ENCODE measurements at regions not wholly inside any gene's neighbourhood (a gene's known extent, or its start where the extent isn't known, plus 50 kb on each side); places are given as distances from the start of the nearest gene placed in this dataset.

DNA sequence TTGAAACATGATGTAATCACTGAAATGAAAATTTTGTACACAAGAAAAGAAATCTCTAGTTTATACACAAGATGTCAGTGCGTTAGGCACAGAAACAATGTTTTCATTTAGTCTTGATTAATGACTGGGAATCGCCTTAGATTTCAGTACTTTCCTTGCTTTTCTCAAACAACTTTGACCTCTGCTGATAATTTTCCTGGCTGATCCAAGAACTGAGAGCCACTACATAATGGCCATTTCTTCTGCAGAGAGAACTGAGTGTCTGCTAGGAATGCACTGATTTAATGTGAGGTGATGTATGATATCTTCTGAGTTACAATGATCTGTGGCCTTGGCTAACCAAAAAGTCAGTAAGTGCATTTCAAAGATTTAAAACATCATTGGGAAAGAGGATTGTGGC, 308.1 kb downstream of the CTH start:
- TF ChIP-seq NFRKB (IDR thresholded peaks at IDR 0.05) (no peak), FOXM1 (IDR thresholded peaks at IDR 0.05; ENCODE audit: borderline replicate concordance) (no peak), SP1 (IDR thresholded peaks at IDR 0.05) (no peak), BHLHE40 (IDR thresholded peaks at IDR 0.05; ENCODE audit: borderline replicate concordance) (no peak), HDGF (IDR thresholded peaks at IDR 0.05; ENCODE audit: borderline replicate concordance) (no peak), L3MBTL2 (conservative IDR thresholded peaks at IDR 0.05) (no peak), TARDBP (IDR thresholded peaks at IDR 0.05) (no peak)
- TF ChIP-seq, protein P1, sequence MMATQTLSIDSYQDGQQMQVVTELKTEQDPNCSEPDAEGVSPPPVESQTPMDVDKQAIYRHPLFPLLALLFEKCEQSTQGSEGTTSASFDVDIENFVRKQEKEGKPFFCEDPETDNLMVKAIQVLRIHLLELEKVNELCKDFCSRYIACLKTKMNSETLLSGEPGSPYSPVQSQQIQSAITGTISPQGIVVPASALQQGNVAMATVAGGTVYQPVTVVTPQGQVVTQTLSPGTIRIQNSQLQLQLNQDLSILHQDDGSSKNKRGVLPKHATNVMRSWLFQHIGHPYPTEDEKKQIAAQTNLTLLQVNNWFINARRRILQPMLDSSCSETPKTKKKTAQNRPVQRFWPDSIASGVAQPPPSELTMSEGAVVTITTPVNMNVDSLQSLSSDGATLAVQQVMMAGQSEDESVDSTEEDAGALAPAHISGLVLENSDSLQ (IDR thresholded peaks at IDR 0.05): no peak

All from HEK293T (cell line).